ENCODE measurements at regions not wholly inside any gene's neighbourhood (a gene's known extent, or its start where the extent isn't known, plus 50 kb on each side); places are given as distances from the start of the nearest gene placed in this dataset.
A peak's percentile ranks its signal among the peaks of the same experiment; 100 is the strongest.

- no peak overlapping the region for H3K4me3 ChIP-seq (replicated peaks; ENCODE audit: low read depth, low read length)
- no peak for TF ChIP-seq CTCF (IDR thresholded peaks at IDR 0.05; ENCODE audit: low read depth, low read length, missing control alignments)
- no peak for DNase-seq (ENCODE audit: extremely low read depth, low read depth)
Measured at GRCh38 chr13:73337532-73337931, 278.7 kb downstream of the KLF5 start.

- H3K4me3 ChIP-seq (replicated peaks; ENCODE audit: low read depth, low read length) = no peak overlapping the region
- DNase-seq (ENCODE audit: extremely low read depth, low read depth) = no peak
- TF ChIP-seq CTCF (IDR thresholded peaks at IDR 0.05; ENCODE audit: low read depth, low read length, missing control alignments) = no peak
Measured at GRCh38 chr13:73336773-73337172, 278.0 kb downstream of the KLF5 start.

GRCh38 chr13:73335944-73336343 is 277.1 kb downstream of the KLF5 start:
- DNase-seq (ENCODE audit: extremely low read depth, low read depth) = no peak
- no peak overlapping the region for H3K4me3 ChIP-seq (replicated peaks; ENCODE audit: low read depth, low read length)
- no peak for TF ChIP-seq CTCF (IDR thresholded peaks at IDR 0.05; ENCODE audit: low read depth, low read length, missing control alignments)

GRCh38 chr13:73335210-73335609 is 276.4 kb downstream of the KLF5 start:
- H3K4me3 ChIP-seq (replicated peaks; ENCODE audit: low read depth, low read length) = no peak overlapping the region
- no peak for TF ChIP-seq CTCF (IDR thresholded peaks at IDR 0.05; ENCODE audit: low read depth, low read length, missing control alignments)
- DNase-seq (ENCODE audit: extremely low read depth, low read depth) = peak; percentile 71

- H3K4me3 ChIP-seq (replicated peaks; ENCODE audit: low read depth, low read length) = no peak overlapping the region
- DNase-seq (ENCODE audit: extremely low read depth, low read depth) = no peak
- no peak for TF ChIP-seq CTCF (IDR thresholded peaks at IDR 0.05; ENCODE audit: low read depth, low read length, missing control alignments)
Measured at GRCh38 chr13:73334445-73334844, 275.6 kb downstream of the KLF5 start.

- no peak for TF ChIP-seq CTCF (IDR thresholded peaks at IDR 0.05; ENCODE audit: low read depth, low read length, missing control alignments)
- no peak overlapping the region for H3K4me3 ChIP-seq (replicated peaks; ENCODE audit: low read depth, low read length)
Measured at GRCh38 chr13:73331556-73331955, 272.8 kb downstream of the KLF5 start.

GRCh38 chr13:73329355-73329754 is 270.6 kb downstream of the KLF5 start:
- no peak for DNase-seq (ENCODE audit: extremely low read depth, low read depth)
- no peak overlapping the region for H3K4me3 ChIP-seq (replicated peaks; ENCODE audit: low read depth, low read length)
- TF ChIP-seq CTCF (IDR thresholded peaks at IDR 0.05; ENCODE audit: low read depth, low read length, missing control alignments) = no peak

More at GRCh38 chr13:73331556-73331955, 272.8 kb downstream of the KLF5 start:
- DNase-seq (ENCODE audit: extremely low read depth, low read depth) = no peak

Measured in HFF-Myc (cell line).